SK-N-SH (cell line): ENCODE measurements at regions not wholly inside any gene's neighbourhood (a gene's known extent, or its start where the extent isn't known, plus 50 kb on each side); places are given as distances from the start of the nearest gene placed in this dataset.

ENCODE experiments used
- CTCF ChIA-PET: fragments of 300-600, 350-600 bp; formaldehyde crosslinking; extraction: SDS; loops from one replicate; lab custom pipeline; 2021; lab: Yijun Ruan, JAX
- POLR2A ChIA-PET: fragments of 350-600 bp; sonication (Branson Sonifier 250); formaldehyde crosslinking; extraction: SDS; loops from one replicate; lab custom pipeline; 2020; ENCODE audit warnings: antibody characterized with exemption, inconsistent platforms; lab: Yijun Ruan, JAX
- DNase-seq: peaks from one replicate; pipeline ENCODE4 v3.0.0; 2012
- H2AFZ ChIP-seq: fragments of 200-600 bp; sonication (generic); 2 replicates; pipeline ENCODE4 v1.8.1; 2016; ENCODE audit warnings: antibody characterized with exemption, mild to moderate bottlenecking, low read depth
- H3F3A ChIP-seq: fragments of 200-600 bp; sonication (generic); replicated peaks from 2 replicates; pipeline ENCODE3; 2016; ENCODE audit warnings: antibody characterized with exemption, mild to moderate bottlenecking; ENCODE audit not compliant: insufficient read depth
- H3K27ac ChIP-seq, 2 experiments: fragments of 200-500 bp in 1 of 2; fragments of 200-600 bp in 1 of 2; sonication (Bioruptor generic) in 1 of 2; sonication (generic), shearing (Covaris generic) in 1 of 2; 2 replicates each; pipeline versions ENCODE4 v1.5.1 to v1.6.1; 2014 to 2016; ENCODE audit warnings: low read depth in 2 of 2, inconsistent platforms in 1 of 2, low read length in 1 of 2, mild to moderate bottlenecking in 1 of 2, mixed read lengths in 1 of 2
- H3K27me3 ChIP-seq: fragments of 200-600 bp; sonication (generic), shearing (Covaris generic); 2 replicates; pipeline ENCODE4 v1.6.1; 2016; ENCODE audit warnings: mixed run types; ENCODE audit not compliant: insufficient read depth
- H3K36me3 ChIP-seq, 2 experiments: fragments of 200-500 bp in 1 of 2; fragments of 200-600 bp in 1 of 2; sonication (Bioruptor generic) in 1 of 2; sonication (generic) in 1 of 2; replicated peaks in 1 of 2; 2 replicates each; pipeline versions ENCODE3 to v1.5.1; 2014 to 2016; ENCODE audit warnings: low read length in 1 of 2, mild to moderate bottlenecking in 1 of 2; ENCODE audit not compliant: insufficient read depth in 2 of 2, control insufficient read depth in 1 of 2
- H3K4me1 ChIP-seq, 2 experiments: fragments of 200-500 bp in 1 of 2; fragments of 200-600 bp in 1 of 2; sonication (Bioruptor generic) in 1 of 2; sonication (generic), shearing (Covaris generic) in 1 of 2; 2 replicates each; pipeline versions ENCODE4 v1.5.1 to v1.6.1; 2014 to 2016; ENCODE audit warnings: low read depth in 1 of 2, low read length in 1 of 2, mixed run types in 1 of 2; ENCODE audit not compliant: insufficient read depth in 2 of 2, control insufficient read depth in 1 of 2
- H3K4me2 ChIP-seq: fragments of 200-600 bp; sonication (generic), shearing (Covaris generic); 2 replicates; pipeline ENCODE4 v1.6.1; 2017; ENCODE audit warnings: mixed run types
- H3K4me3 ChIP-seq, 2 experiments: fragments of 200-500 bp in 1 of 2; fragments of 200-600 bp in 1 of 2; sonication (Bioruptor generic) in 1 of 2; sonication (generic), shearing (Covaris generic) in 1 of 2; 2 replicates each; pipeline versions ENCODE4 v1.5.1 to v1.8.1; 2014 to 2016; ENCODE audit warnings: low read depth in 2 of 2, inconsistent platforms in 1 of 2, low read length in 1 of 2, mild to moderate bottlenecking in 1 of 2, mixed read lengths in 1 of 2, moderate library complexity in 1 of 2
- H3K79me2 ChIP-seq: fragments of 200-600 bp; sonication (generic); 2 replicates; pipeline ENCODE4 v1.8.1; 2017; ENCODE audit warnings: mild to moderate bottlenecking; ENCODE audit not compliant: insufficient read depth
- H3K9ac ChIP-seq: fragments of 200-600 bp; sonication (generic); 2 replicates; pipeline ENCODE4 v1.6.1; 2017; ENCODE audit warnings: mixed run types
- H3K9me2 ChIP-seq: fragments of 200-600 bp; sonication (generic); 2 replicates; pipeline ENCODE4 v1.6.1; 2017; ENCODE audit warnings: mixed run types
- H3K9me3 ChIP-seq: fragments of 200-600 bp; sonication (generic); 2 replicates; pipeline ENCODE4 v1.6.1; 2017; ENCODE audit warnings: mixed run types, mild to moderate bottlenecking, moderate library complexity
- H4K20me1 ChIP-seq: fragments of 200-600 bp; sonication (generic); 2 replicates; pipeline ENCODE4 v1.6.1; 2017; ENCODE audit warnings: mild to moderate bottlenecking, mixed run types; ENCODE audit not compliant: insufficient read depth
- CHD2 ChIP-seq: fragments of 150-350 bp; IDR thresholded peaks from 2 replicates; pipeline ENCODE4 v1.6.1; 2018; ENCODE audit warnings: low read length; ENCODE audit not compliant: partially characterized antibody
- EP300 ChIP-seq, 2 experiments: IDR thresholded peaks; 2 replicates each; pipeline versions ENCODE4 v1.4.0 to v1.6.1; 2012; ENCODE audit warnings: borderline replicate concordance in 1 of 2, low read depth in 1 of 2, low read length in 1 of 2
- FOXJ3 ChIP-seq: sonication (generic); formaldehyde crosslinking; IDR thresholded peaks from 2 replicates; pipeline ENCODE4 v1.5.1; 2020; ENCODE audit warnings: mild to moderate bottlenecking, missing genetic modification reagents
- FOXM1 ChIP-seq: IDR thresholded peaks from 2 replicates; pipeline ENCODE4 v1.4.0; 2012; ENCODE audit warnings: low read depth, mild to moderate bottlenecking
- GATA2 ChIP-seq: sonication (generic); formaldehyde crosslinking; IDR thresholded peaks from 2 replicates; pipeline ENCODE4 v1.5.0; 2020; ENCODE audit warnings: mild to moderate bottlenecking, missing genetic modification reagents
- MXI1 ChIP-seq: IDR thresholded peaks from 2 replicates; pipeline ENCODE4 v1.6.1; 2012; ENCODE audit warnings: mild to moderate bottlenecking, low read depth, low read length, improper control_type of control experiment
- NFIC ChIP-seq: IDR thresholded peaks from 2 replicates; pipeline ENCODE4 v1.4.0; 2012; ENCODE audit warnings: borderline replicate concordance
- NRF1 ChIP-seq: IDR thresholded peaks from 2 replicates; pipeline ENCODE4 v1.6.1; 2012; ENCODE audit warnings: low read depth, mild to moderate bottlenecking, low read length
- RCOR1 ChIP-seq: fragments of 150-350 bp; IDR thresholded peaks from 2 replicates; pipeline ENCODE4 v1.6.1; 2017; ENCODE audit warnings: antibody characterized with exemption, low read length
- SIN3A ChIP-seq: IDR thresholded peaks from 2 replicates; pipeline ENCODE4 v1.6.1; 2012; ENCODE audit warnings: low read depth, mild to moderate bottlenecking, low read length, moderate library complexity, borderline replicate concordance
- SMC3 ChIP-seq: IDR thresholded peaks from 2 replicates; pipeline ENCODE4 v1.6.1; 2012; ENCODE audit warnings: low read depth, low read length, improper control_type of control experiment
- TAF1 ChIP-seq: IDR thresholded peaks from 2 replicates; pipeline ENCODE4 v1.6.1; 2012; ENCODE audit warnings: low read depth, mild to moderate bottlenecking, low read length, moderate library complexity, borderline replicate concordance
- TCF12 ChIP-seq: IDR thresholded peaks from 2 replicates; pipeline ENCODE4 v1.4.0; 2012
- TEAD4 ChIP-seq: IDR thresholded peaks from 2 replicates; pipeline ENCODE4 v1.4.0; 2012; ENCODE audit warnings: mild to moderate bottlenecking, borderline replicate concordance; ENCODE audit not compliant: insufficient read depth
- WGBS: methylation state at CpG from one replicate; pipeline ENCODE4 v1.1.6; 2017; ENCODE audit warnings: low lambda C conversion rate; 5-methylcytosine and 5-hydroxymethylcytosine counted together
- TF ChIP-seq, protein P1 (sequence below): fragments of 200-600 bp; sonication (generic); IDR thresholded peaks from 2 replicates; pipeline ENCODE4 v1.6.1; 2017; ENCODE audit warnings: antibody characterized with exemption, mild to moderate bottlenecking, moderate library complexity

DNA sequence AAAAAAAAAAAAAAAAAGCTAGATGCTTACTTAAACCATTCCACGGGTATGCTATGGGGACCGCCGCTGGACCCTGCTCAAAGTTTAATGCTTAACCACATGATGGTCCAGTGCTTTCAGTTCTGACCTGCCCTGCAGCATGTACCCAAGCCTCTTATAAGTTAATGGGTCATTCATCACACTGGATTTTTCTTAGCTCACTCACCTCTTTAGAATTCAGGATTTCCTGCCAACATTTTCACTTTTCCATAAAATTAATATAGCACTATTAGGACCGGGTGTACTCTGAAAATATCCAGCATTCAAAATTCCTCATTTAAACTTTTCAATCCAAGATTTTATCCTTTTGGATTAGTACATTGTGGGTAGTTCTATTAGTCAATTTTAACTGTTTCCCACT is 140.8 kb downstream of the ALDH8A1 start:
- Histone ChIP-seq H3K9me2 (no peaks in the 10 kb centered on the region), H3K9me3 (no peaks in the 10 kb centered on the region), H3K27ac (no peak overlapping the region), H3K4me1 (peaks cover 0 to 14% of the 10 kb centered on the region in 2 experiments; a peak in 2 of 4 replicates), H3K36me3 (no peaks in the 10 kb centered on the region), H4K20me1 (no peaks in the 10 kb centered on the region), H2AFZ (peak overlapping the region; percentile 11; the same call in 1 of the 2 replicates), H3F3A (peaks cover 3% of the 10 kb centered on the region), H3K27me3 (no peaks in the 10 kb centered on the region), H3K4me2 (no peak overlapping the region), H3K9ac (no peak overlapping the region), H3K79me2 (no peaks in the 10 kb centered on the region), H3K4me3 (no peak overlapping the region)
- TF ChIP-seq FOXJ3 (CRISPR knock-in tag) (no peak), SMC3 (no peak), NFIC (0 out of 2 replicates have a peak, but pooled peaks have one; percentile 12)
- 73% methylated on average over 4 of the region's 4 CpGs for WGBS
- ChIA-PET CTCF (no interaction called here), POLR2A (no interaction called here)
- no peak for DNase-seq

GRCh38 chr6:134806180-134806798 is 143.6 kb downstream of the ALDH8A1 start:
- 53% methylated on average over 5 of the region's 5 CpGs for WGBS
- peak; percentile 21 for DNase-seq
- TF ChIP-seq FOXJ3 (CRISPR knock-in tag) = no peak
- no peak for TF ChIP-seq CHD2
- TF ChIP-seq SMC3 = no peak
- TF ChIP-seq, protein P1, sequence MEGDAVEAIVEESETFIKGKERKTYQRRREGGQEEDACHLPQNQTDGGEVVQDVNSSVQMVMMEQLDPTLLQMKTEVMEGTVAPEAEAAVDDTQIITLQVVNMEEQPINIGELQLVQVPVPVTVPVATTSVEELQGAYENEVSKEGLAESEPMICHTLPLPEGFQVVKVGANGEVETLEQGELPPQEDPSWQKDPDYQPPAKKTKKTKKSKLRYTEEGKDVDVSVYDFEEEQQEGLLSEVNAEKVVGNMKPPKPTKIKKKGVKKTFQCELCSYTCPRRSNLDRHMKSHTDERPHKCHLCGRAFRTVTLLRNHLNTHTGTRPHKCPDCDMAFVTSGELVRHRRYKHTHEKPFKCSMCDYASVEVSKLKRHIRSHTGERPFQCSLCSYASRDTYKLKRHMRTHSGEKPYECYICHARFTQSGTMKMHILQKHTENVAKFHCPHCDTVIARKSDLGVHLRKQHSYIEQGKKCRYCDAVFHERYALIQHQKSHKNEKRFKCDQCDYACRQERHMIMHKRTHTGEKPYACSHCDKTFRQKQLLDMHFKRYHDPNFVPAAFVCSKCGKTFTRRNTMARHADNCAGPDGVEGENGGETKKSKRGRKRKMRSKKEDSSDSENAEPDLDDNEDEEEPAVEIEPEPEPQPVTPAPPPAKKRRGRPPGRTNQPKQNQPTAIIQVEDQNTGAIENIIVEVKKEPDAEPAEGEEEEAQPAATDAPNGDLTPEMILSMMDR = no peak
- TF ChIP-seq TAF1 = no peak
- TF ChIP-seq TEAD4 = no peak
- TF ChIP-seq MXI1 = no peak

GRCh38 chr6:134805168-134805567 is 144.7 kb downstream of the ALDH8A1 start:
- Histone ChIP-seq H3K4me3 (no peak overlapping the region), H3K9me3 (no peaks in the 10 kb centered on the region), H3K9me2 (no peaks in the 10 kb centered on the region), H4K20me1 (no peaks in the 10 kb centered on the region), H3K4me2 (no peak overlapping the region), H3K36me3 (no peaks in the 10 kb centered on the region), H3K27me3 (no peaks in the 10 kb centered on the region), H3K27ac (peak overlapping the region in 1 of 2 experiments; percentile 23; a peak in 1 of 4 replicates), H3K9ac (no peak overlapping the region), H2AFZ (no peak overlapping the region), H3K4me1 (peaks cover 0 to 14% of the 10 kb centered on the region in 2 experiments; a peak in 2 of 4 replicates), H3K79me2 (no peaks in the 10 kb centered on the region), H3F3A (peaks cover 3% of the 10 kb centered on the region)
- POLR2A ChIA-PET = no interaction called here
- WGBS = 58% methylated on average over 6 of the region's 6 CpGs
- CTCF ChIA-PET = interaction anchor here (0.9 to 1.4 kb wide), 4 partner anchors 9 to 164 kb away, joined by 3 to 4 read pairs (median 4); no protein-coding TSS in a partner anchor
- peak; percentile 67 for DNase-seq
- TF ChIP-seq TAF1 (no peak), EP300 (IDR thresholded peaks at IDR 0.05; ENCODE audit: borderline replicate concordance in 1 of 2, low read depth in 1 of 2, low read length in 1 of 2) (peak in 1 of 2 experiments; percentile 88; a peak in 2 of 4 replicates), CHD2 (peak; percentile 73), TCF12 (peak; percentile 47), FOXM1 (no peak), MXI1 (no peak), GATA2 (CRISPR knock-in tag) (peak; percentile 72), NRF1 (no peak), RCOR1 (peak; percentile 78), SIN3A (no peak)

More at GRCh38 chr6:134806180-134806798, 143.6 kb downstream of the ALDH8A1 start:
- POLR2A ChIA-PET = no interaction called here
- Histone ChIP-seq H3K27me3 (no peaks in the 10 kb centered on the region), H3K27ac (no peak overlapping the region), H3K4me3 (no peak overlapping the region), H2AFZ (no peak overlapping the region), H4K20me1 (no peaks in the 10 kb centered on the region), H3K9me2 (no peaks in the 10 kb centered on the region), H3F3A (peaks cover 3% of the 10 kb centered on the region), H3K79me2 (no peaks in the 10 kb centered on the region), H3K9ac (no peak overlapping the region), H3K9me3 (no peaks in the 10 kb centered on the region), H3K36me3 (no peaks in the 10 kb centered on the region), H3K4me1 (peaks cover 0 to 14% of the 10 kb centered on the region in 2 experiments; a peak in 2 of 4 replicates), H3K4me2 (no peak overlapping the region)
- CTCF ChIA-PET = interaction anchor here (1.3 to 1.9 kb wide), 2 partner anchors 16 to 17 kb away, joined by 4 to 5 read pairs; no protein-coding TSS in a partner anchor
